ACHN (cell line): ENCODE measurements at regions not wholly inside any gene's neighbourhood (a gene's known extent, or its start where the extent isn't known, plus 50 kb on each side); places are given as distances from the start of the nearest gene placed in this dataset.

Experiments used
- DNase-seq: peaks from one replicate; pipeline ENCODE4 v3.0.0-alpha.2; 2015
- in situ Hi-C: cut with HindIII; loops from 2 replicates; pipeline ENCODE4 v1.10.0; 2017; ENCODE audit warnings: low sequenced_read_pairs, low pct_ligation_motif_present, low pct_unique_long_range_greater_than_20kb

- DNase-seq = no peak
- in situ Hi-C loops = no loop called here
Measured at GRCh38 chr9:130780415-130780814, 54.6 kb upstream of the ABL1 start.

- peak; percentile 83 for DNase-seq
Measured at GRCh38 chr9:130780865-130781504, 54.1 kb upstream of the ABL1 start.

GRCh38 chr9:130781569-130781968 lies 53.5 kb upstream of the ABL1 start:
- in situ Hi-C loops = no loop called here
- DNase-seq = no peak

More at GRCh38 chr9:130780865-130781504, 54.1 kb upstream of the ABL1 start:
- in situ Hi-C loops = no loop called here

- in situ Hi-C loops = no loop called here
- no peak for DNase-seq
Measured at GRCh38 chr9:130782886-130783530, 52.0 kb upstream of the ABL1 start.

DNA sequence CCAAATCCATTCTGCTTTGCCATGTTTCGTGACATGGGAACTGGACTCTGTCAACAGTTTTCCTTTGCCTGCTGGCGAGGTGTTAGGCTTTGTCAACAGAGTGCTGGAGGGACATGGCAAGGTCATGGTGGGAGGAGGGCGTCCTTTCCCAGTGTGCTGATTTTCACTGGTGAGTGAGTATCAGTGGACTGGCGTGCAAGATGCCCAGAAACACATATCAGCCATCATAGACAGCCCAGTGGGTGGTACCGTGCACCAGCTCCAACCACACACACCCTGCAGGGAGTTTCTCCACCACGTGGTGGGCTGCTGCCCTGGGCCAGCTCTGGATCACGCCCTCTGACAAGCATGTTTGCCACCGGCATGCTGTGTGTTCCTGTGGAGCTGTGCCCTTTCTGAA lies 50.0 kb upstream of the ABL1 start:
- in situ Hi-C loops = no loop called here
- DNase-seq = no peak
